HuH-7 (cell line): ENCODE measurements at regions not wholly inside any gene's neighbourhood (a gene's known extent, or its start where the extent isn't known, plus 50 kb on each side); places are given as distances from the start of the nearest gene placed in this dataset.
"Not testable (repeated sequence)": the region's sequence is repeated elsewhere in the genome, so short reads cannot be mapped to it uniquely, and the experiment has no call there.

Experiments used
- DNase-seq: peaks from one replicate; pipeline ENCODE4 v3.0.0; 2011; ENCODE audit warnings: low spot score

- DNase-seq, result no peak
These were observed 122.9 kb upstream of the ELAC2 start for GRCh38 chr17:13140750-13141149.

- DNase-seq, result no peak
These were observed 117.7 kb upstream of the ELAC2 start for GRCh38 chr17:13135506-13135905.

GRCh38 chr17:13134076-13134475 lies 116.2 kb upstream of the ELAC2 start:
- no peak for DNase-seq

GRCh38 chr17:13131225-13131624 lies 113.4 kb upstream of the ELAC2 start:
- no peak for DNase-seq

DNA sequence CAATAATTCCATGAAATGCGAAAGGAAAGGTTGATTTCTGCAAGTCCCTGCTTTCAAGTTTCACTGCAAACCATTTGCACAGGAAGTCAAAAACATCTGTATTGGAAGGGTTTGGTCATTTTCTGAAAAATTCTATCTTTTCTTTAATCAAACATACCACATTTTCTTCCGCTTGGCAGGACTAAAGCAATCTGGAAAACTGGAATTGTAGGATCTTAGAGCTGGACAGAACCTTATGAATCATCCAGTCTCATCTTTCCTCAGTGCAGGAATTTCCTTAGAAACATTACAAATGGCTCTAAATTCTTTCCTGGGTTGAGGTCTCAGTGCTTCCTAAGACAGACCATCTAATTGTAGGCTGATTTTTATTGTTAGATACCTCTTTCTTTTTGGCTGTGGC lies 111.5 kb upstream of the ELAC2 start:
- no peak for DNase-seq

GRCh38 chr17:13128676-13129075 lies 110.8 kb upstream of the ELAC2 start:
- no peak for DNase-seq

DNA sequence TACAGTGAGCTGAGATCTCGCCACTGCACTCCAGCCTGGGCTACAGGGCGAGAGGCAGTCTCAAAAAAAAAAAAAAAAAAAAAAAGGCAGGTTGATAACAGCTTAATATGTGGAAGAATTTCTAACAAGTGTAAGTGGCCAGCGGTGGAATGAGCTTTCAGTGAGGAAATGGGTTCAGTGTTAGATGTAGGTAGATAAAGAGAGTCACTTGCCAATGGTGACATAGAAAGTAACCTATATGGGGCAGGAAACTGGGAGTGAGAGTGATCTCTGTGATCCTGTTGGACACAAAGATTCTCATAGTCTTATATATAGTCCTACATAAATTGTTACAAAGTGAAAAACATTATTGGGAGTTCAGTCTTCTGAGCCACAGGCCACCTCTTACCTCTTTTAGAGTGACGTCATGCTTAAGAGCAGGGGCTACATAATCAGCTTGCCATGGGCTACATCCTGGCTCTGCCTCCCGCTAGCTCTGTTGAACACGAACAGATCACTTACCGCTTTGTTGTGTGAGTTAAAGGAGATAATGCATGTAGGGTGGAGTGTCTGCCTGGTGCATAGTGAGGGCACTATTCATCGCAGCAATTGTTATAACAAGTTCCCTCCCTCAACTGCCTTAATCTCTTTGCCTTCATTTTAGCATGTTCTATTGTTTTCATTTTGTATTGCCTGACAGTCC lies 110.2 kb upstream of the ELAC2 start:
- no peak for DNase-seq

DNA sequence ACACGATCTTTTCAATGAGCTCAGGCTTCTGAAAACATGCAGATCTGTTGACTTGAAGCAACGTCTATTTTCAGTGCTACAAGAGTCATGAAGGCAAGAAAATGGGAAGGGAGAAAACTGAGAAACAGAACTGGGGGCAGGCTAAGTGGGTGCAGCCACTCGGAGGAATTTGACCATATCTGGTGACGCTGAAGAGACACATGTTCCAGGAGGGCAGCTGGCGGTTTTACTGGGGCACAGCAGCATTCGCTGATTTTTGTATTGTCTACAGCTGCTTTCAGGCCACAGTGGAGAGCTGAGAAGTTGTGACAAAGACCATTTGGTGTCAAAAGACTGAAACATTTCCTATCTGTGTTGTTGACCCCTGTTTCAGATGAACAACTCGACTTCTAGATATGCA lies 103.0 kb upstream of the ELAC2 start:
- no peak for DNase-seq

DNA sequence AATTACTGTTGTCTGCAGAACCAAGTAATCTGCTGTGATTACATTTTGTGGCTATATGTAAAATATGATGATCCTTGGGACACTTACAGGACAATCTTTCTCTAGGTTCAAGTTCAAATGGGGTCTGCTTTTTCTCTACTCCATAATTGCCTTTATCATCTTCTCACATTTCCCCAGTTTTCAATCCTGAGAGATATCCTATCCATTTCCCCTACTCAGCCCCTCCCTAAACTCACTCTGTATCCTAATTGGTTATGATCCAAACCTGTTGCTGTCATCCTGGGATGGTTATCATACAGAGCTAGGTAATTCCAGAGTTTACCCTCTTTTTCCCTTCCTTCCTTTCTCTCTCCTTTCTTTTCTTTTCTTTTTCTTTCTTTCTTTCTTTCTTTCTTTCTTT lies 100.5 kb upstream of the ELAC2 start:
- no peak for DNase-seq

GRCh38 chr17:13117616-13118015 lies 99.8 kb upstream of the ELAC2 start:
- no peak for DNase-seq

- DNase-seq, result peak; percentile 69
These were observed 96.8 kb upstream of the ELAC2 start for GRCh38 chr17:13114601-13115031.

GRCh38 chr17:13113821-13114525 lies 96.1 kb upstream of the ELAC2 start:
- no peak for DNase-seq

GRCh38 chr17:13107676-13108235 lies 89.9 kb upstream of the ELAC2 start:
- DNase-seq, result no peak

DNA sequence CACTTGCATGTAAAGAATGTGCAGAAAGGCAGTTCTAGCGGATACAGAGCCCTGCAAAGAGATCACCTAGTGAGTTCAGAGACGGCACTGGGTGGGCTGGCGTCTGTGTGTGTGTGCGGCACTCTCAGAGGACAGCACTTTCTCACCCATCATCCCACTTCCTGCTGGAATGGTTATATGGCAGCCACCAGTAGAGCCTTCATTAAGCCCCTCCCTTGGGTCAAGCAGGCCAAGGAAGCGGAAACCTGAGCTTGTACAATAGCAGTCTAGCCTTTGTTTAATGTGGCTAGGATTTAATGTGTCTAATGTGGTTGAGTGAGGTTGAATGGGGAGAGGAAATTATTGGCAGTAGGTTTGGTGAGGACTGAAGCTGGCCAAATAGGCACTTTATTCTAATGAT lies 88.3 kb upstream of the ELAC2 start:
- DNase-seq, result no peak

- no peak for DNase-seq
These were observed 86.7 kb upstream of the ELAC2 start for GRCh38 chr17:13104576-13104975.

DNA sequence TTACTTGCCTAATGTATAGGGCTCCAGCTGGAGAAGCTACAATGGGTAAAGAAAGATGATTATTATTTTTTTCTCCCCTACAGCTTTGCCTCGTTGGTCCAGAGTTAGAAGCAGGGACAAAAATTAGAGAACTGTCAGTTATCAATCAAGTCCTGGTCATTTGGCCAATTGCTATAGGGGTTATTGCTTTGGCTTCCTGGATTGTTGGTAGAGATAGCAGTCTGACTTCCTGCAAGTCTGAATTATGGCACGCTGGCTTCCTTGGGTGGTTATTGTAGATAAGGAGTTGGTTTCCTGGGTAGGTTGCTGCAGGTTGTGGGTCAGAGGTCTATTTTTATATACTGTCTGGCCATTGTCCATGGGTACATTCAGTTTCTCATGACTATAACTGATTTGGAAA lies 84.7 kb upstream of the ELAC2 start:
- no peak for DNase-seq

DNA sequence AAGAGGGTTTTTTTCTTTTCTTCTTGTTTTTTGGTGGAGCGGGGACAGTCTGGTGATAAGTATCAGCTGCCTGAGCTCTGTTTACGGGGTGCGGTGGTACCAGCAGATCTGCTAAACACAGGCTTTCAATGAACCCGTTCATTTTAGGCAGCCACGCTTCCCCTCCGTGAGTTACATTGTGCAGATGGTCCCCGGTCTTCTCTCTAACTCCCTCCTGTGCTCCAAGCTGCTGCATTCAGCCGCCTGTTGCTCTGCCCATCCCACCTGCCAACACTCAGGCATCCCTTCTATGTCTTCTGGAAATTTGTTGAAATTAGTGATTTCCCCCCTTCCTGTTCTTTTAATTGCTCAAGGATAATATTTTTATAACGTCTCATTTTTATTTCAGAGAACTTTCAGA lies 82.1 kb upstream of the ELAC2 start:
- no peak for DNase-seq

DNA sequence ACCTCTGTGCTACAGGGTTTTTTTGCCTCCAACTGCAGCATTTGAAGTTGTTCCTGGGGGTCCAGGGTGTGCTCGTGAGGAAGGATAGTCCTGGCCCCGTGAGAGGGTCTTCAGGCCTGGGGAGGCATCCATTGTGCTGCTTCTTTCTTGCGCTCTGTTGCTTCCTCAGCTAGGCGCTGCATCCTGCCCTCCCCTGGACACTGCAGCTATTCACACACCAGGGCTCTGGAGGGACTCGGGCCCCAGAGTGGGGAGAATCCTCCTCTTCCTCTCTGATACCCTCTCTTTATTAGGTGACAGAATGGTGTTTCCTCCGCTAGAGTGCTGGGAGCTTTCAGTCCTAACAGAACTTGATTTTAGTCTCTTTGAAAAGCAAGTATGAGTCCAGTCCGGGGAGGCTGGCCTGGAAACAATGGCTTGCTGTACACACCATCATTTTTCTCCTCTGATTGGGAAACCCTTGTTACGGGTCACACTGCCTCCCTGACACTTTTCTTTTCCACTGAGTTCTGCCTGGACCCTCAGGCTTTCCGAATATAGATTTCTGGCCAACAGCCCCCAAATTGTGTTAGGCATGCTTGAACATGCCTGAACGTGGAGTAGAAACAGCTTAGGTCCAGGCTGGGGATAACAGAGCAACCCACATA lies 81.4 kb upstream of the ELAC2 start:
- DNase-seq, result no peak

DNA sequence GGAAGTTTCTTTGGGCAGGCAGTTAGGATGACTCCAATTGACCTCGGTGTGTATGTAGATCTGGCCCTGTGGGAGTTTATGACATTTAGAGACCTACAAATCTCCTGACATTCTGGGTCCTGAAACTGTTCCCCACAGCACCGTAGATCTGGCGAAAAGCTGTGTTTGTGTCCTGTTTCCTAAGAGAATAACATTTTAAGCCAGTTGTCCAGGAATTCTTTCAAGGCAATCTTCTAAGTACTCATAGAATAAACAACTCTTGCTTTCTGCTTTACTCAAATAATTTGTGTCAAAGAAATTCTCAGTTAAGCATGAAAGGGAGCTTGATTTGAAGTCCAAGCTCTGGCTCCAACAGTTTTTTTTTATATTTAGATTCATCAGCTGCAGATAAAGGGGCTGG lies 78.5 kb upstream of the ELAC2 start:
- DNase-seq, result no peak

GRCh38 chr17:13092010-13092409 lies 74.2 kb upstream of the ELAC2 start:
- DNase-seq, result not testable (repeated sequence)

- no peak for DNase-seq
These were observed 70.8 kb upstream of the ELAC2 start for GRCh38 chr17:13088666-13089065.

DNA sequence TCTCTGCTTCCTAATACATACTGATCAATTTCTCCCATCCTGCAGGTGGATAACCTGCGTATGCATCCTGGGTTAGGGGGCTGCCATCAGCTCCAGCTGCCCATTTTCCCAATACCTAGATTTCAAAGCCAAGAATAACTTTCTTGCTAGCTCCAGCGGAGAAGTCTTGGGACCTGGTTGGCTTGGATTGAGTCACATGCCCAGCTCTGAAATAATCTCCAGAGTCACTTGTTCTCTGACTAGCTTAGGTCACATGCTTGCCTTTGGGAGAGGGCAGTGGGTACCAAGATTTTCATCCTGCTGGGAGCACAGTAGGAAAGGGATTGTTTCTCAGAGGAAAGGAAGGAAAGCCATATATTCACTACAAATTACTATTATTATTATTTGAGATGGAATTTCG lies 70.0 kb upstream of the ELAC2 start:
- DNase-seq, result no peak

DNA sequence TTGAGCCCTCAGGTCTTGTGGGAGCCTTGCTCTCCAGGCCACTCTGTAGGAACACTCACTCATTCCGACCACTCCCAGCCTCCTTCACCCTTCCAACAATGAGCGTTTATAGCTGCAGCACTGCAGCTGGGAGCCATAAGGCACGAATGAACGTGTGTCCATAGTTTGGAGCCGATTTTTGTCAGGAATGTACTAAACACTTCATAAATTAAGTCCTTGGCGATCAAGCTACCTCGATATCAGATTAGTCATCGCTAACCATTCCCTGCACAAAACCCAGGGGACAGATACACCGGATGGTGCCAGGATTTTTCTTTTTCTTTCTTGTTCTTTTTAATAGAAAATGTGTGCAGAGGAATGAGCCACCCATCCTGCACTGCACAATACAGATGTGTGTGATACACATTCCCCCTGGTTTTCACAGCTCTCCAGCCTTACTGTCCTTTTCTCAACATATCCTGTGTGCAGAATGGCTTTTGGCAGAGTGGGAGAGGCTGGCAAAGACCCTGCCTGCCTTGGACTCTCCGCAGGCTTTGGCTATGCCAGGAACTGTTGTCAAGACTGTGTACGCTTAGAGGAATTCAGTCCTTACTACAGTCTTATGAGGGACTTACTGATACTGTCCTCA lies 68.4 kb upstream of the ELAC2 start:
- no peak for DNase-seq
